Panc1 (cell line): ENCODE measurements at regions not wholly inside any gene's neighbourhood (a gene's known extent, or its start where the extent isn't known, plus 50 kb on each side); places are given as distances from the start of the nearest gene placed in this dataset.
A peak's percentile ranks its signal among the peaks of the same experiment; 100 is the strongest.

ENCODE experiments used
- ATAC-seq: fragments of 200-7000 bp; cut with Tn5 transposase; 2 replicates; pipeline ENCODE4 v1.9.1; 2020; ENCODE audit warnings: mild to moderate bottlenecking, moderate library complexity
- BruUV-seq: library from RNA; stranded (reverse); fragments of 400-500 nt; replicated peaks from 2 replicates; lab custom pipeline; 2021; lab: Mats Ljungman, UMichigan
- CTCF ChIA-PET: fragments of 300-600 bp; sonication (Branson Sonifier 250); formaldehyde crosslinking; loops from one replicate; lab custom pipeline; 2022; ENCODE audit warnings: antibody characterized with exemption; lab: Charles Lee
- POLR2A ChIA-PET: fragments of 300-600 bp; sonication (Branson Sonifier 250); formaldehyde crosslinking; loops from one replicate; lab custom pipeline; 2022; ENCODE audit warnings: antibody characterized with exemption; lab: Charles Lee
- DNase-seq: peaks from one replicate; pipeline ENCODE4 v3.0.0-alpha.2; 2010; ENCODE audit warnings: low read depth, low spot score
- H3K27ac ChIP-seq: 2 replicates; pipeline ENCODE4 v1.5.1; 2011; ENCODE audit warnings: mild to moderate bottlenecking, low read length, inconsistent platforms
- H3K27me3 ChIP-seq: fragments of 200-500 bp; sonication (Bioruptor generic); 2 replicates; pipeline ENCODE4 v1.6.0; 2014; ENCODE audit warnings: low read length, inconsistent platforms; ENCODE audit not compliant: control insufficient read depth, insufficient read depth
- H3K36me3 ChIP-seq: fragments of 200-500 bp; sonication (Bioruptor generic); 2 replicates; pipeline ENCODE4 v1.5.1; 2014; ENCODE audit warnings: inconsistent platforms, mild to moderate bottlenecking, low read length, moderate library complexity; ENCODE audit not compliant: control insufficient read depth, insufficient read depth
- H3K4me1 ChIP-seq: 2 replicates; pipeline ENCODE4 v1.5.1; 2011; ENCODE audit warnings: inconsistent platforms, mild to moderate bottlenecking, low read length, moderate library complexity; ENCODE audit not compliant: control insufficient read depth, insufficient read depth
- H3K4me3 ChIP-seq, 2 experiments: 2 replicates each; pipeline ENCODE4 v1.5.1; 2011 to 2012; ENCODE audit warnings: low read depth in 2 of 2, low read length in 2 of 2, mild to moderate bottlenecking in 2 of 2, inconsistent platforms in 1 of 2, moderate library complexity in 1 of 2
- H3K9me3 ChIP-seq: fragments of 200-500 bp; sonication (Bioruptor generic); 2 replicates; pipeline ENCODE4 v1.5.1; 2014; ENCODE audit warnings: low read depth, mild to moderate bottlenecking, inconsistent platforms, low read length, moderate library complexity; ENCODE audit not compliant: control insufficient read depth, insufficient read depth
- CTCF ChIP-seq: fragments of 450-650 bp; IDR thresholded peaks from 2 replicates; pipeline ENCODE4 v1.5.1; 2017; ENCODE audit warnings: mild to moderate bottlenecking
- POLR2AphosphoS5 ChIP-seq: IDR thresholded peaks from 2 replicates; pipeline ENCODE4 v1.6.1; 2012; ENCODE audit warnings: mild to moderate bottlenecking, low read depth, low read length, moderate library complexity
- SIN3A ChIP-seq: IDR thresholded peaks from 2 replicates; pipeline ENCODE4 v1.6.1; 2012; ENCODE audit warnings: low read depth, mild to moderate bottlenecking, low read length, moderate library complexity, borderline replicate concordance; ENCODE audit not compliant: insufficient read depth
- TCF7L2 ChIP-seq: IDR thresholded peaks from 2 replicates; pipeline ENCODE4 v1.6.1; 2011; ENCODE audit warnings: mild to moderate bottlenecking, low read depth, low read length, inconsistent platforms
- in situ Hi-C: cut with HindIII; loops from 2 replicates; pipeline ENCODE4 v1.10.0; 2016; ENCODE audit warnings: low sequenced_read_pairs, low pct_unique_long_range_greater_than_20kb
- intact Hi-C: fragments of 100-400 bp; cut with micrococcal nuclease; formaldehyde crosslinking; loops from one replicate; pipeline ENCODE4 v1.10.0; 2022; ENCODE audit not compliant: unreplicated experiment
- TF ChIP-seq, protein P1 (sequence below), 2 experiments: IDR thresholded peaks; 2 replicates each; pipeline ENCODE4 v1.6.1; 2011 to 2012; ENCODE audit warnings: low read depth in 2 of 2, control low read depth in 1 of 2, low read length in 1 of 2, mild to moderate bottlenecking in 1 of 2, moderate library complexity in 1 of 2; ENCODE audit not compliant: insufficient read depth in 1 of 2

GRCh38 chr5:13511442-13511841 lies 433.0 kb downstream of the DNAH5 start:
- intact Hi-C loops, result no loop called here
- H3K27ac ChIP-seq, result no peak overlapping the region
- no TSS peak for BruUV-seq
- TF ChIP-seq TCF7L2 (no peak), CTCF (no peak), SIN3A (no peak), POLR2AphosphoS5 (no peak)
- TF ChIP-seq, protein P1, sequence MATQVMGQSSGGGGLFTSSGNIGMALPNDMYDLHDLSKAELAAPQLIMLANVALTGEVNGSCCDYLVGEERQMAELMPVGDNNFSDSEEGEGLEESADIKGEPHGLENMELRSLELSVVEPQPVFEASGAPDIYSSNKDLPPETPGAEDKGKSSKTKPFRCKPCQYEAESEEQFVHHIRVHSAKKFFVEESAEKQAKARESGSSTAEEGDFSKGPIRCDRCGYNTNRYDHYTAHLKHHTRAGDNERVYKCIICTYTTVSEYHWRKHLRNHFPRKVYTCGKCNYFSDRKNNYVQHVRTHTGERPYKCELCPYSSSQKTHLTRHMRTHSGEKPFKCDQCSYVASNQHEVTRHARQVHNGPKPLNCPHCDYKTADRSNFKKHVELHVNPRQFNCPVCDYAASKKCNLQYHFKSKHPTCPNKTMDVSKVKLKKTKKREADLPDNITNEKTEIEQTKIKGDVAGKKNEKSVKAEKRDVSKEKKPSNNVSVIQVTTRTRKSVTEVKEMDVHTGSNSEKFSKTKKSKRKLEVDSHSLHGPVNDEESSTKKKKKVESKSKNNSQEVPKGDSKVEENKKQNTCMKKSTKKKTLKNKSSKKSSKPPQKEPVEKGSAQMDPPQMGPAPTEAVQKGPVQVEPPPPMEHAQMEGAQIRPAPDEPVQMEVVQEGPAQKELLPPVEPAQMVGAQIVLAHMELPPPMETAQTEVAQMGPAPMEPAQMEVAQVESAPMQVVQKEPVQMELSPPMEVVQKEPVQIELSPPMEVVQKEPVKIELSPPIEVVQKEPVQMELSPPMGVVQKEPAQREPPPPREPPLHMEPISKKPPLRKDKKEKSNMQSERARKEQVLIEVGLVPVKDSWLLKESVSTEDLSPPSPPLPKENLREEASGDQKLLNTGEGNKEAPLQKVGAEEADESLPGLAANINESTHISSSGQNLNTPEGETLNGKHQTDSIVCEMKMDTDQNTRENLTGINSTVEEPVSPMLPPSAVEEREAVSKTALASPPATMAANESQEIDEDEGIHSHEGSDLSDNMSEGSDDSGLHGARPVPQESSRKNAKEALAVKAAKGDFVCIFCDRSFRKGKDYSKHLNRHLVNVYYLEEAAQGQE (IDR thresholded peaks at IDR 0.05; ENCODE audit: insufficient read depth in 1 of 2, low read depth in 2 of 2, low read length in 1 of 2), result no peak
- no peaks in the 10 kb centered on the region for H3K9me3 ChIP-seq
- POLR2A ChIA-PET, result no interaction called here
- no peaks in the 10 kb centered on the region for H3K36me3 ChIP-seq
- CTCF ChIA-PET, result no interaction called here
- in situ Hi-C loops, result no loop called here
- no peaks in the 10 kb centered on the region; the same call in 1 of the 2 replicates for H3K27me3 ChIP-seq
- DNase-seq (no peak), ATAC-seq (no peak)
- H3K4me1 ChIP-seq, result no peaks in the 10 kb centered on the region
- H3K4me3 ChIP-seq, result no peak overlapping the region

DNA sequence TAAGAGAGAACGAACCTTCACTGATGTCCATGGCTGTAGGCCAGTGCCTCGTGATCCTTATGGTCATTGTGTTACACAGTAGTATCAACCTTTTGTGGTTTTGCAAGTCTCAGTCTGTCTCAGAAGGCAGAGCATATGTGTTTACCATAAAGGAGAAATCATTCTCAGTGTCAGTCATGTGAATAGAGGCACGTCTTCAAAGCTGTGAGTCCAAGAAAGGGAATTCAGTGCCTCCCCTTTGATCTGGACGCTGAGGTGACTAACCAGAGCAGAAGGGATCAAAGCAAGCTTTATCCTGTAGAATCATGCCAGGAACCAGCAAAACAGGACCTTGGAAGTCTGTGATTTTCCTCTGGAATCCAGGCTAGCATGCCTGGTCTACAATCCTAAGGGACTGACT lies 433.9 kb downstream of the DNAH5 start:
- no peak for DNase-seq
- no peaks in the 10 kb centered on the region; the same call in 1 of the 2 replicates for H3K27me3 ChIP-seq
- no peak overlapping the region for H3K27ac ChIP-seq
- H3K9me3 ChIP-seq, result no peaks in the 10 kb centered on the region
- ChIA-PET POLR2A (no interaction called here), CTCF (no interaction called here)
- in situ Hi-C loops (no loop called here), intact Hi-C loops (no loop called here)
- BruUV-seq, result no TSS peak
- H3K36me3 ChIP-seq, result no peaks in the 10 kb centered on the region
- no peaks in the 10 kb centered on the region for H3K4me1 ChIP-seq
- no peak overlapping the region for H3K4me3 ChIP-seq
- ATAC-seq, result no peak
- TF ChIP-seq TCF7L2 (peak; percentile 45; the same call in 1 of the 2 replicates), CTCF (no peak)
